Endometrium (tissue), 2 donors: ENCODE measurements at regions not wholly inside any gene's neighbourhood (a gene's known extent, or its start where the extent isn't known, plus 50 kb on each side); places are given as distances from the start of the nearest gene placed in this dataset.
"Not testable (repeated sequence)": the region's sequence is repeated elsewhere in the genome, so short reads cannot be mapped to it uniquely, and the experiment has no call there.

Experiments used
- FAIRE-seq: peaks from 2 replicates; lab custom pipeline; 2012; peaks lifted over from hg19 to GRCh38; lab: Jason Lieb, UNC
- donor health status: control.
- donor health status: control.

DNA sequence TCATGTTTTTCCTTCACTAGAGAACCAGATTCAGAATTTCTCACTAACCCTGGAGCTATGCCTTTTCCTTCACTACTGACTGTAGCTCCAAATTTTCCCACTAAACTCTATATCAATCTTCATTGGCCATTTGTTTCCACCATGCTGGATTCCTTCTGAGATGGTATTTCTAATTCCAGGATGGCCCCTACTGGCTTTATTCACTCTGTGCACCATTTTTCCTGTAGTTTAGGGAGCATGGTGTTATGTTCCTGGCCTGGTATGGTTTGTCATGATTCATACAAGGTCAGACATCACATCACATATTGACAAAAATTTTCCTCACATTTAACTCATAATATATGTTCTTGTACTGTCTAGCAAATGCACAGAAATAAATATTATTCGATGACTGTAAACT is 229.2 kb upstream of the TFPI start:
- no peak for FAIRE-seq

DNA sequence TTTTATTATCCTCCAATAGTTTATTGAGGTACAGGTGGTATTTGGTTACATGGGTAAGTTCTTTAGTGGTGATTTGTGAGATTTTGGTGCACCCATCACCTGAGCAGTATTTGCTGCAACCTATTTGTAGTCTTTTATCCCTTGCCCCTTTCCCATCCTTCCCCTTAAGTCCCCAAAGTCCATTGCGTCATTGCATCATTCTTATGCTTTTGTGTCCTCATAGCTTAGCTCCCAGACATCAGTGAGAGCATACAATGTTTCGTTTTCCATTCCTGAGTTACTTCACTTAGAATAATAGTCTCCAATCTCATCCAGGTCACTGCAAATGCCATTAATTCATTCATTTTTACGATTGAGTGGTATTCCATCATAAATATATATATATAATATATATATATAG is 229.9 kb upstream of the TFPI start:
- not testable (repeated sequence) for FAIRE-seq

DNA sequence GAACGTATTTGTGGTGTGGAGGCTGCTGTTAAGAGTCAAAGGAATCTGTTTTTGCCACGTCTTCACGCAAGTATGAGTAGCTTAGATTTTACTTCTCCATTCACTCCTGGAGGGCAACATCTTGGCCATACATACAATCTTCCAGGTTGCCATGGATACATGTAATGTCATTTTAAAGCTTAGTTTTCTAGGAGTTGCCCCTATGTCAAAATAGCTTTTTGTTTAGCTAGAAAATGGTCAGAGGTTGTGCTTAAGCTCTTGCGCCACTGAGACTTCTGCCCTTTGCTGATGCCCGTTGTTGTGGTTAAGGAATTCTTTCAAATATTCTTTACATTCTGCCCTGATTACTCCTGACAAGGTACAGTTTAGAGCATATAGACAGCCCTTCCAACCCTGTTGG is 245.4 kb upstream of the TFPI start:
- no peak for FAIRE-seq

DNA sequence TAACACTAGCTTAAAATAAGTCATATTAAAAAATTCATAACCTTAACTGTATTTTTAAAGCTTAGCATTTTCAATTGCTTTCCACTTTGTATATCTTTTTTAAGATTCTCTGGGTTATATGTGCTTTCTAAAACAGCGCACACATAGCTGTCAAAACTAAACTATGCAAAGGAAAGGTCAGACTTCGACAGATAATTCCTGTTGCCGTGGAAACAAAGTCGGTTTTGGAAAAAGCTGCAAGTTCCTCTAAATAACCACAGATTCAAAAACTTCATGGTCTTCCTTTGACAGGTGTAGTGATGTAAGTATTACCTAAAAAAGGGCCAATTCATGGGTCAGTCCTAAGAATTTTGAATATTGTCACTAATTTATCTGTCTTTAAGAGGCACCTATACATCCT is 249.6 kb upstream of the TFPI start:
- no peak for FAIRE-seq

DNA sequence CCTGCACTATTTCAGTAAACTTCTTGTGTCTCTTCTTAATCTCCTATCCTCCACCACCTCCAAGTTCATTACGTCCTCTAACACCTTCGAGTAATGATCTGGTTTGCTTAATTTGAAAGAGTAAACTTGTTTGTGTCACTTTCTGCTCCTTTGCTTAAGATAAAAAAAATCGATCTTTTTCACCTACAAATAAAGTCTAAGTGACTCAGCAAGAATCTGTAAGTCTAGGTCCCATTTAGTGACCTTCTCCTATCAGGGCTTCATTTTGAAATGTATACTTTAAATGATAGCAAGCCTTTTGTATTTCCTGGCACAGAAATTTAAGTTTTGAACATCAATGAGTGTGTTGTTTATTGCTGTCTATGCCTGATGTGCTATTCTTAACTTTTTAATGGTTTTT is 260.9 kb upstream of the TFPI start:
- FAIRE-seq, result no peak

DNA sequence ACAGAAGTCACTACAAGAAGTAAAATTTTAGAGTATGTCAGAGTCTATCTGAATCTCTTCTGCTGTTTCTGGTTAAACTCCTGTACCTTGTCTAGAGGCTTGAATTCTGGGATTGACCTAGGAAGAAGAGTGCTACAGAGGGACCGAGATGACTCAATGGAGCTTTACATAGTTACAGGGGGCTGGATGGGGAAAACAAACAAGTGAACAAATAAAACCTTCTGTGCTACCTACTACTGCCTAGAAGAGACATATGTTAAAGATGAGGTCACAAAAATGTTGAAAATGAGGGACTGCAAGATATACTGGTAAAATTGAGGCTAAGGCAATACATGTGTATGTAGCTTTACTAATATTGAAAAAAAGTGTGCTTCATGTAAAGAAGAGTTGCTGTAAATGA is 265.4 kb upstream of the TFPI start:
- FAIRE-seq, result no peak

DNA sequence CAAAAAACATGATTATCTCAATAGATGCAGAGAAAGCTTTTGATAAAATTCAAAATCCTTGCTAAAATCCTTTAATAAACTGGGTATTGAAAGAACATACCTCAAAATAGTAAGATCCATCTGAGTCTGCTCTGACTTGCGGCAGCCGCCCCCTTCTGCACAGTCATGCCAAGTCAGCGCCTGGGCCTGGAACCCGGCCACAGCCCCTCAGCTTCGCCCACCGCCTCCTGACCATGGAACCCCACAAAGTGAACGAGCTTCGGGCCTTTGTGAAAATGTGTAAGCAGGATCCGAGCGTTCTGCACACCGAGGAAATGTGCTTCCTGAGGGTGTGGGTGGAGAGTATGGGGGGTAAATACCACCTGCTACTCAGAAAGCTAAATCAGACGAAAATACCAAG is 270.9 kb upstream of the TFPI start:
- FAIRE-seq, result no peak

DNA sequence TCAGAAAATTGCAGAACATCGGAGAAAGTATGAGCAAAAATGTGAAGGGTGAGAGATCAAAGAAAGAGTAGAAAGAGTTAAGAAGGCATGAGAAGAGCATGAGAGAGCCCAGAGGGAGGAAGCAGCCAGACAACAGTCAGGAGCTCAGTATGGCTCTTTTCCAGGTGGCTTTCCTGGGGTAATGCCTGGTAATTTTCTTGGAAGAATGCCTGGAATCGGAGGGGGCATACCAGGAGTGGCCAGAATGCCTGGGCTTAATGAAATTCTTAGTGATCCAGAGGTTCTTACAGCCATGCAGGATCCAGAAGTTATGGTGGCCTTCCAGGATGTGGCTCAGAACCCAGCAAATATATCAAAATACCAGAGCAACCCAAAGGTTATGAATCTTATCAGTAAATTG is 271.8 kb upstream of the TFPI start:
- no peak for FAIRE-seq

DNA sequence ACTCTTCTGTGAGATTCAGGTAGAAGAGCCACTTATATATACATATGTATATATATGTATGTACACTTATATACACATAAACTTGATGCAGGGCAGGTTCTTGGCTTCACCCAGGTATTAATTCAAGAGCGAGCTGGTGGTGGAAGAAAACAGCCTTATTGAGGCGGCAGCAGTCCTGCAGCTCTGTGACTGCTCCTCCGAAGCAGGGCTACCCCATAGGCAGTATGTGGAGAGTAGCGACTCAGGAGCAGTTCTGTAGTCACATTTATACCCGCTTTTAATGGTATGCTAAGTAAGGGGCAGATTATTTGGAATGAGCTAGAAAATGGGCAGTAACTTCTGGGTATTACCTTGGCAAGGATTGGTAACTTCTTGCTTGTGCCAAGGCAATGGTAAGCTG is 280.6 kb upstream of the TFPI start:
- no peak for FAIRE-seq

DNA sequence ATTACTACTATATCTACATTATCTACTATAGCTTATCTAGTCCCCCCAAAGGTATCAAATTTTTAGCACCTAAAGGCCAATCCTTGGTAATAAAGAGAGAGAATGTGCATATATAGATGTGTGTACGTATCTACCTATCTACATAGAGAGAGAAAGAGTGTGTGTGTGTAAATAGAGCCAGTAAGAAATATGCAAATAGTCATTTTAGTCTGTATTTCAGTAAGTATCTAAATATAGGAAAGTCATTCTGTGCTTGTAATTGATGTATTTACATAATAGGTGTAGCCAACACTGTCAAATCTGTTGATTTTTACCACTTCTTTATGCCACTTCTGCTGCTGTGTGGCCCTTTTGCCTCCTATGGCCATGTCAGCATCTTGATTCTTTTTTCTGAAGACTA is 284.5 kb upstream of the TFPI start:
- no peak for FAIRE-seq

DNA sequence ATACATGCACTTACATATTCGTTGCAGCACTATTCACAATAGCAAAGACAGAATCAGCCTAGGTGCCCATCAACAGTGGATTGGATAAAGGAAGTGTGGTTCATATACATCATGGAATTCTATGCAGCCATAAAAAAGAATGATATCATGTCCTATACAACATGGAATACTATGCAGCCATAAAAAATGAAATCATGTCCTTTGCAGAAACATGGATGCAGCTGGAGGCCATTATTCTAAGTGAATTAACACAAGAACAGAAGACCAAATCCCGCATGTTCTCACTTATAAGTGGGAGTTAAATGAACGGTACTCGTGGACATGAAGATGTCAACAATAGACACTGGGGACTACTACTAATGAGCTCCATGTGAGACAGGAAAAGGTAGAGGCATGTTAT is 288.1 kb upstream of the TFPI start:
- no peak for FAIRE-seq

DNA sequence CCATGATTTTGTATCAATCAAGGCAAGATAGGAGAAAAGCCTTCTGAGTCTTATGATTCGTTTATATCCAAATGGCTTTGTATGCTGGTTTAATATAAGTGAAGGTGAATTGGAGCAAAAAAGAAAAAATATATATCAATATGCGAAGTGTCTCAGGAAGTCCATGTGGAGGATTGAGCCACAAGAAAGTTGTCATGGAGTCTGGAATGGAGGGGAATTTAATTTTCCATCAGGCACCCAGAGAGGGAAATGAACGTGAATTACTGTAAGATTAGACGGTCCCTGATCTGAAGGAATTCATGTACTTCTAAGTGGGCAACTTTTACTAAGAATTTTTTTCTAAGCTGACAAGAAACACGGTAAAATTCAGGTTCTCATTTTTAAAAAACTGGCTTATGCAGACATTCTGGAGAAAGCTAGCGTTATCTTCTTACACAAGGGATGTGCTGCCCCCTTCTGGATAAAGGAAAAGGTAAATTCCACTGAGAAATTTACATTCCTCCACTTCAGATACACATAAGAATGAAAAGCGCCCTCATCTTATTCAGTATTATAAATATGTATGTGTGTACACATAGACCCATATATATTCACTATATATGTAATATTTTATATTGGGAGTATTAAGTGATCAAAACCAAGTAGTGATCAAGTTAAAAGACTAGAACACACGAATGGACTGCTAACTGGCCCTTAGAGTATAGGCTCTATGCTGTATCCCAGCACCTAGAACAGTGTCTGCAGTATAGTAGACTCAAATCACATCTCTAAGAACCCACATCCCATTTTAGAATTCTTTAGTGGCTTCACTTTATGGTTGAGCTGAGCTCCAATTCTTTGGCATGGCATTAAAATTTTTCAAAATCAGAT is 289.0 kb upstream of the TFPI start:
- FAIRE-seq, result no peak

DNA sequence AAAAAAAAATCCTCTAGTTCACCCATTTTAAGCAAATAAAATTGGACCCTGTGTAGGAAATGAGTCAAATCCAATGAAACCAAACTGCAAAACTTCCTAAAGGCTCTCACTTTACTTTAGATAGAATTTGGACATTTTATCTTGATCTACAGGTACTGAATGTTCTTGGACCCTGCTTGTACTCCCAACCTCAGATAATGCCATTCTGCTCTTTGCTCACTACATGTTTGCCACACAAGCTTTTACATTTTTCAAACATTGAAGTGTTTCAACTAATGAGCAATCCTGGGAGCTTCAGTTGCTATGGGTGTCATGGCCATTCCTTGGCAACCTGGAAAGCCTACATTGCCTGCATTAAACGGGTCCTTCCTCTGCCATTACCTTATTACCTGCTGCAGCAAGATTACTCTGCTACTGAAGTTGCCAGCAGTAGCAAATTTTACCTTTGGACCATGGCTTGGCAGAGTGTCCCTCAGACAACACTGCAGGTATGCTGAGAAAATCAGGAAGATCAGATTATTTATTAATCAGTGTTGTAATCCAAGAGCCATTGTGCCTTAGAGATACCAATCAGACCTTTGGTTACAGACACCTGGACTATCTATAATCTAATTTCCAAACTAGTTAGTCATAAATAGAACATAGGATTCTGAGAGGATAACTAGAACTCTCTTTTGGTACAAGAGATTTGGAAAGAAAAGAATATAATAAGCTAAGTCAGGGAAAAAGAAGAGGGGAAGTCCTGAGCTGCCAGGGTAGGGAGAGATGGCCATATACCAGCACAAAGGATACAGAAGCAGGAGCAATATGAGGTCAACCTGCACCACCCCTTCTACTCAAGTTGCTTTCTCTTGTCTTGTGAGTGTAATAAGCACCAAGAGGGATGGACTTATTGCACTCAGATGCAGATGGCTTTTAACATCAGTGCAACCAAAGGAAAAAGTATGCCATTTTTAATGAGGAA is 293.3 kb upstream of the TFPI start:
- no peak for FAIRE-seq

DNA sequence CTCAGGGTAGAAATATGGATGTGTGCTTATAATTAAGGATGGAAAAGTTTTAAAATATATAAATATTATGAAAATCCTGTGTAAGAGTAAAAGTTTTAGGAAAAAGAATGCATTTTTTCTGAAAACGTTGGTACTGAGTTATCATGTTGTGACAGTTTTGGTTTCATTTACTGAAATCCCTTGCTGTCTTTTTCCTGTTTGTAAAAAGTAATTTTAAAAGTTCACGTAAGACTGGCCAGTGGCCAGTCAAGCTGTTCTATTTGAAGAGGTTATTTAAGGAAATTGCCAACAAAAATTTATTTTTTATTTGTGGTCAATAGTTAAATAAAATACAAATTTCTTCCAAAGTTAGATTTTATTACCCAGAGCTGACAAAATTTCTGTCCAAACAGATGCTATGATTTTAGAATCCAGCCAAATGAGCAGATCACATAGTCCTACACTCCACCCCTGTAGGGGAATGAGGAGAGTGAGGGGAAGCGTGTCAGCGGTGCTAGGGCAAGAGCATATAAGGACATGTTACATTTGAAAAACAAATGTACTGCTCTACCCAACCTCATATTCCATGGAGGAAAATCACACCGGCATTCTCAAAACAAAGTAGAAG is 297.8 kb upstream of the TFPI start:
- peak; percentile 71 for FAIRE-seq

DNA sequence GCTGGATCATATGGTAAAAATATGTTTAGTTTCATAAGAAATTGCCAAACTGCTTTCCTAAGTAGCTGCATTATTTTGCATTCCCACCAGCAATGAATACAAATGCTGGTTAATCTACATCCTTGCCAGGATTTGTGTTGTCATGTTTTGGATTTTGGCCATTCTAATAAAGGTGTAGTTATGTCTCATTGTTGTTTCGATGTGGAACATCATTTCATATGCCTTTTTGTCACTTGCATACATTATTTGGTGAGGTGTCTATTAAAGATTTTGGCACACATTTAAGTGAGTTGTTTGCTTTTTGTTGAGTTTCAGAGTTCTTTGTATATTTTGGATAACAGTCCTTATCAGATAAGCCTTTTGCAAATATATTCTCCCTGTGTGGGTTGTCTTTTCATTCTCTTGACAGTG is 299.2 kb upstream of the TFPI start:
- peak; percentile 31 for FAIRE-seq

DNA sequence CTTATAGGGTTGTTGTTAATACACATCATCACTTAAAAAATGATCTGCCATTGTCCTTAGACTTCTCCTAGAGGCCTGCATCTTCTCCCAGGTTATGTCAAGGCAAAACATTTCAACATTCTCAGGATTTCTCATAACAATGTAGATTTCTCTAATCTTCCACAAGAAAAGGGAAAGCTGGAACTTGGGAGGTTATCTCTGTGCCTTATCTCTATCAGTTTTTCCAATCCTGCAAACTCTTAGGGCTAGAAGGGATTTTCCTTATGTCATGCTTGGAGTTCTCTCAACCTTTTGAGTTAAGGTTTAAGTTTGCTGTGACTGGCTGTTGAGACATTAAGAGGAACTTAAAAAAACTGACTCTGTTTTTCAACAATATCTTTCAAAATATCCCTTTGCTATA is 300.6 kb upstream of the TFPI start:
- no peak for FAIRE-seq

DNA sequence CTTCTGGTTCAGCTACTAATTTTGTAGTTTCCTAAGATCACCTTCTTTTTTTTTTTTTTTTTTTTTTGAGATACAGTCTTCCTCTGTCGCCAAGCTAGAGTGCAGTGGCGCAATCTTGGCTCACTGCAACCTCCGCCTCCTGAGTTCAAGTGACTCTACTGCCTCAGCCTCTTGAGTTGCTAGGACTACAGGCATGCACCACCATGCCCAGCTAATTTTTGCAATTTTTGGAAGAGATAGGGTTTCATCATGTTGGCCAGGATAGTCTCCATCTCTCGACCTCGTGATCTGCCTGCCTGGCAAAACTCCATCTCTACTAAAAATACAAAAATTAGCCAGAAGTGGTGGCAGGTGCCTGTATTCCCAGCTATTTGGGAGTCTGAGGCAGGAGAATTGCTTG is 301.5 kb upstream of the TFPI start:
- no peak for FAIRE-seq

DNA sequence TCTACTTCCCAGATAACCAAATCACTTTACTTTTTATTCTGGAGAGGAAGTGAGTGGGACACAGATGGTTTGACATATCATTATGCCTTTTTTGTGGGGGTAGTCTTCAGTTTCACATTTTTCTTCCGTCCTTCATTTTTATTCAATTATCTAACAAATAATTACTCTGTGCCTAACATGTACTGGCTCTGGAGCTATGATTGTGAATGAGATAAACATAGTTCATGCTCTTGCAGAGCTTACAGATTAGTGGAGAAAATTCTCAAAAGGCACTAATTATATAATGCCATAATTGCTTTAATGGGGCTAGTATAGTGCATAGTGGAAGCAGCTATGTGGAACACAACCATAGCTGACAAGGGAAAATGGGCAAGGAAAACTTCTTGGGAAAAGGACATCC is 303.6 kb upstream of the TFPI start:
- no peak for FAIRE-seq

DNA sequence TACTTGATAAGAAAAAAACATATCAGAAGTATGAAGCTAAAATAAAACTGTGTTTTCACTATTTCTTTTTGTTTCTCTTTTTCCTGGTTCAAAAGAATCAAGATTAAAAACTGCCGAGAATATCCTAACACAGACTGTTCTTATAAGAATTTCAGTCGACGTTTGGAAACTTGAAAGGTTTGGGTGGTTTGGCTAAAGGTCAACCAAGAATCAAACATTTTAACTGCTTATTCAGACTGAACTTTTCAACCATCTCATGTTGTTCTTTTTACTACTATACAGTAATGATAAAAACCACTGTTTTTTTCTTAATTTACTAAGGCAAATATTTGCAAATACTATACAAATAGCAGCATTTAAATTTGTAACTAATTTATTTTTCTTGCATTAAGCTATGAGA is 308.5 kb upstream of the TFPI start:
- peak; percentile 84 for FAIRE-seq

DNA sequence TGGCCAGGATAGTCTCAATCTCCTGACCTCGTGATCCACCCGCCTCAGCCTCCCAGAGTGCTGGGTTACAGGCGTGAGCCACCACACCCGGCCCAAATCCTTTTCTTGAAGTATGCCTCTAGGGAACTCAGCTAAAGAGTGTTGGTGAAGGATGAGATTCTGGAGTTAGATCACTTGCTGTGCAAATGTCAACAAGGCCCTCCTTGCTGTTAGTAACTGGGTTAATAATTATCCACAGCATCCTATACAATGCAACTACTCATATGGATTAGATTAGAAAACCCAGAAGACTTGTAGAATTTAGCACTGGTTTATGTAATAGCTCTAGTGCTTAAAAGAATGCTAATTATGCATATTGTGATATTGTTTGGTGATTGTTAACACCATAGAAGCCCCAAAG is 310.8 kb upstream of the TFPI start:
- no peak for FAIRE-seq

DNA sequence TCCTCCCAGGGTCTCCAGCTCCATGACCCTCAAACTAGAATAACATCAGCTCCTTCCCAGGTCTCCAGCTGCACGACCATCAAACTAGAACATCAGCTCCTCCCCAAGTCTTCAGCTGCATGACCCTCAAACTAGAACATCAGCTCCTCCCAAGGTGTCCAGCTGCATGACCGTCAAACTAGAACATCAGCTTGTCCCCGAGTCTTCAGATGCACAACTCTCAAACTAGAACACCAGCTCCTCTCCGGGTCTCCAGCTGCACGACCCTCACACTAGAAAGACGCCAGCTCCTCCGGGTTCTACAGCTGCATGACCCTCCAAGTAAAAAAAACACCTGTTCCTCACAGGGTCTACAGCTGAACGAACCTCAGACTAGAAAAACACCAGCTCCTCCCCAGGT is 312.9 kb upstream of the TFPI start:
- FAIRE-seq, result no peak

DNA sequence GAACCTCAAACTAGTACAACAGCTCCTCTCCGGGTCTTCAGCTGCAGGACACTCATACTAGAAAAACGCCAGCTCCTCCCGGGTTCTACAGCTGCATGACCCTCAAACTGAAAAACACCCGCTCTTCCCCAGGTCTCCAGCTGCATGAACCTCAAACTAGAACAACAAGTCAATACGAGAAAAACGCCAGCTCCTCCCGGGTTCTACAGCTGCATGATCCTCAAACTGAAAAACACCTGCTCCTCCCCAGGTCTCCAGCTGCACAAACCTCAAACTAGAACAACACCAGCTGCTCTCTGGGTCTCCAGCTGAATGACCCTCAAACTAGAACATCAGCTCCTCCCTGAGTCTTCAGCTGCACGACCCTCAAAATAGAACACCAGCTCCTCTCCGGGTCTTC is 315.0 kb upstream of the TFPI start:
- FAIRE-seq, result no peak

DNA sequence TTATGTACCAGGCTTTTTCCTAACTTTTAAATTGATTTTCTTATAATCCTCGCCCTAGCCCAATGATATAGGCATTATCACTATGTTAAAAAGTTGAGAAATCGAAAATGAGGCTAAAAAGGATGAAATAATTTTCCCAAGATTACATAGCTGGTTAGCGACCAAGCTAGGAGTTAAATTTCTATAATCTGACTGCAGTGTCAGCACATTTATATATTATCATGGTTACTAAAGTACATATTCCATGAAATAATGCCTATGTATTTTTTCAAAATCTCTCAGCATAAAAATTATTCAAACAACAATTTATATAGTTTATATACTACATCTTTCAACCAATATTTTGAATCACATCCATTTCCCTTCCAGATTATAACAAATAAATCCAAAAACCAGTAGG is 317.3 kb upstream of the TFPI start:
- no peak for FAIRE-seq
